Neutrophil (primary cell): ENCODE measurements at regions not wholly inside any gene's neighbourhood (a gene's known extent, or its start where the extent isn't known, plus 50 kb on each side); places are given as distances from the start of the nearest gene placed in this dataset.
"Not testable (repeated sequence)": the region's sequence is repeated elsewhere in the genome, so short reads cannot be mapped to it uniquely, and the experiment has no call there.

Experiments
- H3K27ac ChIP-seq: fragments of 200-600 bp; sonication (generic); 2 replicates; pipeline ENCODE4 v1.5.1; 2016; ENCODE audit warnings: mild to moderate bottlenecking, moderate library complexity
- H3K27me3 ChIP-seq: fragments of 200-600 bp; sonication (generic); 2 replicates; pipeline ENCODE4 v1.6.0; 2016; ENCODE audit warnings: mild to moderate bottlenecking
- H3K36me3 ChIP-seq: fragments of 200-600 bp; sonication (generic); 2 replicates; pipeline ENCODE4 v1.5.1; 2017
- H3K4me1 ChIP-seq, 2 experiments: fragments of 200-600 bp in 1 of 2; sonication (generic) in 1 of 2; 1 replicate in 1 of 2; 2 replicates in 1 of 2; pipeline versions ENCODE4 v1.5.1 to v1.6.1; 2013 to 2016; ENCODE audit warnings: low read depth in 1 of 2, low read length in 1 of 2, mild to moderate bottlenecking in 1 of 2, moderate library complexity in 1 of 2; ENCODE audit not compliant: control insufficient read depth in 1 of 2, insufficient read depth in 1 of 2
- H3K4me3 ChIP-seq, 2 experiments: fragments of 200-600 bp in 1 of 2; sonication (generic) in 1 of 2; 1 replicate in 1 of 2; 2 replicates in 1 of 2; pipeline ENCODE4 v1.5.1; 2013 to 2016; ENCODE audit warnings: low read depth in 1 of 2, low read length in 1 of 2, mild to moderate bottlenecking in 1 of 2, moderate library complexity in 1 of 2
- H3K9me3 ChIP-seq: fragments of 200-600 bp; sonication (generic); 2 replicates; pipeline ENCODE4 v1.5.1; 2016
- TF ChIP-seq, protein P1 (sequence below): fragments of 200-600 bp; sonication (generic); IDR thresholded peaks from 2 replicates; pipeline ENCODE4 v1.5.1; 2016; ENCODE audit warnings: antibody characterized with exemption

- TF ChIP-seq, protein P1, sequence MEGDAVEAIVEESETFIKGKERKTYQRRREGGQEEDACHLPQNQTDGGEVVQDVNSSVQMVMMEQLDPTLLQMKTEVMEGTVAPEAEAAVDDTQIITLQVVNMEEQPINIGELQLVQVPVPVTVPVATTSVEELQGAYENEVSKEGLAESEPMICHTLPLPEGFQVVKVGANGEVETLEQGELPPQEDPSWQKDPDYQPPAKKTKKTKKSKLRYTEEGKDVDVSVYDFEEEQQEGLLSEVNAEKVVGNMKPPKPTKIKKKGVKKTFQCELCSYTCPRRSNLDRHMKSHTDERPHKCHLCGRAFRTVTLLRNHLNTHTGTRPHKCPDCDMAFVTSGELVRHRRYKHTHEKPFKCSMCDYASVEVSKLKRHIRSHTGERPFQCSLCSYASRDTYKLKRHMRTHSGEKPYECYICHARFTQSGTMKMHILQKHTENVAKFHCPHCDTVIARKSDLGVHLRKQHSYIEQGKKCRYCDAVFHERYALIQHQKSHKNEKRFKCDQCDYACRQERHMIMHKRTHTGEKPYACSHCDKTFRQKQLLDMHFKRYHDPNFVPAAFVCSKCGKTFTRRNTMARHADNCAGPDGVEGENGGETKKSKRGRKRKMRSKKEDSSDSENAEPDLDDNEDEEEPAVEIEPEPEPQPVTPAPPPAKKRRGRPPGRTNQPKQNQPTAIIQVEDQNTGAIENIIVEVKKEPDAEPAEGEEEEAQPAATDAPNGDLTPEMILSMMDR, result no peak
- no peak overlapping the region for H3K27ac ChIP-seq
- H3K4me3 ChIP-seq, result no peak overlapping the region
- no peaks in the 10 kb centered on the region for H3K36me3 ChIP-seq
- no peaks in the 10 kb centered on the region for H3K9me3 ChIP-seq
- H3K4me1 ChIP-seq, result no peaks in the 10 kb centered on the region
- no peaks in the 10 kb centered on the region for H3K27me3 ChIP-seq
These were observed 314.7 kb upstream of the CFAP20DC start for GRCh38 chr3:59364496-59364895.

DNA sequence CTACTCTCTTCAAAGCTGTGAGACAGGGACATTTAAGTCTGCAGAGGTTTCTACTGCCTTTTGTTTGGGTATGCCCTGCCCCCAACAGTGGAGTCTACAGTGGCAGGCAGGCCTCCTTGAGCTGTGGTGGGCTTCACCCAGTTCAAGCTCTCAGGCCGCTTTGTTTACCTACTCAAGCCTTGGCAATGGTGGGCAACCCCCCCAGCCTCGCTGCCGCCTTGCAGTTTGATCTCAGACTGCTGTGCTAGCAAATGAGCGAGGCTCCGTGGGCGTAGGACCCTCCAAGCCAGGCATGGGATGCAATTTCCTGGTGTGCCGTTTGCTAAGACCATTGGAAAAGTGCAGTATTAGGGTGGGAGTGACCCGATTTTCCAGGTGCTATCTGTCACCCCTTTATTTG lies 310.5 kb upstream of the CFAP20DC start:
- not testable (repeated sequence) for H3K4me3 ChIP-seq, H3K27me3 ChIP-seq, H3K36me3 ChIP-seq, H3K4me1 ChIP-seq, H3K9me3 ChIP-seq, H3K27ac ChIP-seq

GRCh38 chr3:59341459-59341858 lies 291.6 kb upstream of the CFAP20DC start:
- Histone ChIP-seq H3K4me3 (no peak overlapping the region), H3K36me3 (no peaks in the 10 kb centered on the region), H3K4me1 (no peaks in the 10 kb centered on the region), H3K9me3 (no peaks in the 10 kb centered on the region), H3K27ac (no peak overlapping the region), H3K27me3 (no peaks in the 10 kb centered on the region)
- TF ChIP-seq, protein P1, result no peak

DNA sequence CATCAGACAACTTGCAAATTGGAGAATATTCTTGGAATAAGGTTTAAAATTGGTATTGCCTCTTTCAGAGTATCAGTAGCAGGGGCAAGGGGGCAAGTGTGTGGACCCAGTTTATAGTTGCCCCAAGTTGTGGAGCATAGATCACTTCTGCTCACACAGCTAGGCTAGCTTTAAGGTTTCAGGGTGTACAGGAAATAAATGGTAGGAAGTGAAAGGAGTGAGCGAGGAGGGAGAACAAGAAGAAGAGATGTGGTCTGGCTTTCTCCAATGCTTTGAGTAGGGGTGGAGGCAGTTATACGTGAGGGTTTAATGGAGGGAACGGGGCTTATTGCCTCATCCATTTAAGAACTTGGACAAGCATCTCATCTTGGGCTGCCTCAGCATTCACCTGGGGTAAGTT lies 290.0 kb upstream of the CFAP20DC start:
- H3K36me3 ChIP-seq, result no peaks in the 10 kb centered on the region
- no peaks in the 10 kb centered on the region for H3K27me3 ChIP-seq
- no peak overlapping the region for H3K27ac ChIP-seq
- TF ChIP-seq, protein P1, result no peak
- H3K4me3 ChIP-seq, result no peak overlapping the region
- H3K4me1 ChIP-seq, result no peaks in the 10 kb centered on the region
- no peaks in the 10 kb centered on the region for H3K9me3 ChIP-seq

- no peaks in the 10 kb centered on the region for H3K36me3 ChIP-seq
- TF ChIP-seq, protein P1, result no peak
- H3K4me1 ChIP-seq, result peaks cover 3% of the 10 kb centered on the region in 2 experiments
- no peak overlapping the region for H3K4me3 ChIP-seq
- no peaks in the 10 kb centered on the region for H3K27me3 ChIP-seq
- no peaks in the 10 kb centered on the region for H3K9me3 ChIP-seq
- no peak overlapping the region for H3K27ac ChIP-seq
These were observed 289.1 kb upstream of the CFAP20DC start for GRCh38 chr3:59338934-59339333.

DNA sequence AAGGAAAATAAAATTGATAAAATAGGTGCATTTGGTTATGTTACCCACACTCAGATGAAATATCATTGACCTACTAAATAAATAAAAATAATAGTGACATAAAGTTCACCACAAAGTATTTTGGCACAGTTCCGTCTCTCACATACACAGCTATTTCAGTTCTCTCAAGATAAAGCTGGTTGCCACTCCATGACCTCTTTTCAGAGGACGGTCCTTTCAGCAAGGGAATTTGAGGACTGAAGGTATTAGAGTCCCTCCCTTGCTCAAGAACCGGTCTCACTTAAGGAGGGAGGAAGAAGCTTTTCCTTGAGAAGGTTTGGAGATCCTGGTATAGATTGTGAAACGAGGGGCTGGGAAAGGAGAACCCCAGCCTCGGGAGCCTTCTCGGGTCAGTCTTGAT lies 285.5 kb upstream of the CFAP20DC start:
- Histone ChIP-seq H3K36me3 (no peaks in the 10 kb centered on the region), H3K27ac (no peak overlapping the region), H3K4me3 (no peak overlapping the region), H3K9me3 (no peaks in the 10 kb centered on the region), H3K4me1 (peaks cover 3% of the 10 kb centered on the region in 2 experiments), H3K27me3 (no peaks in the 10 kb centered on the region)
- TF ChIP-seq, protein P1, result no peak
